ENCODE measurements at regions not wholly inside any gene's neighbourhood (a gene's known extent, or its start where the extent isn't known, plus 50 kb on each side); places are given as distances from the start of the nearest gene placed in this dataset.

DNA sequence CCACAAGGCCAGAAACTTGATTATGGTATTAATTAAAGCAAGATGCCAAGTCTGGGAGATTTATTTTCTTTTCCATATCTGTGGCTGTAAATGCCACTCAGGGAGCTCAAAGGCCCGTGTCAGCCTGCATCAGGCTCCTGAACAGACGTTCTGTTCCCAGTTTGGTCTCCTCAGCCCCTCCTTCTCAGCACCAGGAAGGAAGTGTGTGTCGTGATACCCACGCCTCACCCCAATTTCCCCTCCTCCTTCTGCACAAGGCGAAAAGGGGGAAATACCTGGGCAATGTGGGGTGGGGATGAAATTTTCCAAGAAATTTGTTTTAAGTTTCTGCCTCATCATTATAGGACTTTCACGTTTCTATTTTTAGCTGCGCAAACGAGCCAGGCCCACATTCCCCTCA lies 112.0 kb downstream of the SYF2 start:
- TF ChIP-seq, protein P1, sequence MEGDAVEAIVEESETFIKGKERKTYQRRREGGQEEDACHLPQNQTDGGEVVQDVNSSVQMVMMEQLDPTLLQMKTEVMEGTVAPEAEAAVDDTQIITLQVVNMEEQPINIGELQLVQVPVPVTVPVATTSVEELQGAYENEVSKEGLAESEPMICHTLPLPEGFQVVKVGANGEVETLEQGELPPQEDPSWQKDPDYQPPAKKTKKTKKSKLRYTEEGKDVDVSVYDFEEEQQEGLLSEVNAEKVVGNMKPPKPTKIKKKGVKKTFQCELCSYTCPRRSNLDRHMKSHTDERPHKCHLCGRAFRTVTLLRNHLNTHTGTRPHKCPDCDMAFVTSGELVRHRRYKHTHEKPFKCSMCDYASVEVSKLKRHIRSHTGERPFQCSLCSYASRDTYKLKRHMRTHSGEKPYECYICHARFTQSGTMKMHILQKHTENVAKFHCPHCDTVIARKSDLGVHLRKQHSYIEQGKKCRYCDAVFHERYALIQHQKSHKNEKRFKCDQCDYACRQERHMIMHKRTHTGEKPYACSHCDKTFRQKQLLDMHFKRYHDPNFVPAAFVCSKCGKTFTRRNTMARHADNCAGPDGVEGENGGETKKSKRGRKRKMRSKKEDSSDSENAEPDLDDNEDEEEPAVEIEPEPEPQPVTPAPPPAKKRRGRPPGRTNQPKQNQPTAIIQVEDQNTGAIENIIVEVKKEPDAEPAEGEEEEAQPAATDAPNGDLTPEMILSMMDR (IDR thresholded peaks at IDR 0.05) = no peak
- no peak for TF ChIP-seq POLR2A (IDR thresholded peaks at IDR 0.05)

Measured in thyroid gland (tissue), 4 donors.